Nucleus accumbens (tissue), 56 donors: ENCODE measurements at regions not wholly inside any gene's neighbourhood (a gene's known extent, or its start where the extent isn't known, plus 50 kb on each side); places are given as distances from the start of the nearest gene placed in this dataset.
A peak's percentile ranks its signal among the peaks of the same experiment; 100 is the strongest.

Source experiments
- DNase-seq, 56 donors: peaks; one replicate each; lab custom pipeline; 2025; lab: John Stamatoyannopoulos, UW

- DNase-seq, result peak in 5 of 56 donors; percentile 1 to 5 (median 1)
Measured at GRCh38 chr3:139870000-139870675, 64.8 kb upstream of the CLSTN2 start.

DNA sequence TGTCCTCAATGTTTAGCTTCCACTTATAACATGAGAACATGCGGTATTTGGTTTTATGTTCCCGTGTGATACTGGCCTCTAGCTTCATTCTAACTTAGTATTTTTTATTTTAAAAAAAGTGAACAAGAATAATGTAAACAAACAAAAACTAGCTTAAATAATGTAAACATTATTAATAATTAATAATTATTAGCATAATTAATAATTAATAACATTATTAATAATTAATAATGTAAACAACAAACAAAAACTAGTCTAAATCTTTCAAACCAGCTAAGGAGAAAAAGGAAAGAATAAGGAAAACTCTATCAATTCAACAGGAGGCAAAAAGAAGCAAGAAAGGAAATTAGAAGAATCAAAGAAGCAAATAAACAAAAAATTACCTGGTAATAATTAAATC, 66.2 kb upstream of the CLSTN2 start:
- DNase-seq, result no peak

GRCh38 chr3:139848660-139849059, 86.3 kb upstream of the CLSTN2 start:
- no peak for DNase-seq

- DNase-seq, result no peak
Measured at GRCh38 chr3:139846729-139847128, 88.3 kb upstream of the CLSTN2 start.

GRCh38 chr3:139839659-139840058, 95.3 kb upstream of the CLSTN2 start:
- DNase-seq, result no peak

- no peak for DNase-seq
Measured at GRCh38 chr3:139839014-139839413, 96.0 kb upstream of the CLSTN2 start.

DNA sequence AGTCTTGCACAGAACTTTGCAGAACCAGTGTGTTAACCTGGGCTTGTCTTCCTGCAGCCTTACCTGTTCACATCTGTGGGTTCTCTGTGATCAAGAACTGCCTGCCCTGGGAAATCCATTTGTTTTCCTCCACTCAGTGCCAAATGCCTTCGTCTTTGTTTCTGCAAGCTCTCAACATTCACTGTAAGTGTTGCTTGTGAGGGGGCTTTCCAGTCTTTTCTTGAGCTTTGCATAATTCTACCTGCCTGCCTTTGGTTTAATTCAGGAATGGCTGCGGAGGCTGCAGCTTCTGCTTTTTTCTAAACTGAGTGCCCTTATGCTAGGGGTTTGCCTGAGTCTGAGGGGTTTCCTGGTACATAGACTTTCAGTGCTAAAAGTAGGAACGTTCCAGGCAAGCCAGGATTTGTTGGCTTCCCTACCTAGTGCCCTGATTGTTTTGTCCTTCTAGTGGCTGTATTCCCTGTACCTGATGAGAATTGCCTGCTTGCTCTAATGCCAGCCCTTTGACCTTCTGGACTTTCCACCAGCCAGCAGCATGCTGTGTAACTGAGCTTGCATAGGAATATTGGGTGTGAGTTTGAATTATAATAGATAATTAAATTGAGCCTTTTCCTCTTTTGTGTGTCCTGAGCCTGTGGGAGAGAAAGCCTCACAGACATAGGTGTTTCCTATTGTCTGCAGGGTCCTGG, 96.6 kb upstream of the CLSTN2 start:
- no peak for DNase-seq

DNA sequence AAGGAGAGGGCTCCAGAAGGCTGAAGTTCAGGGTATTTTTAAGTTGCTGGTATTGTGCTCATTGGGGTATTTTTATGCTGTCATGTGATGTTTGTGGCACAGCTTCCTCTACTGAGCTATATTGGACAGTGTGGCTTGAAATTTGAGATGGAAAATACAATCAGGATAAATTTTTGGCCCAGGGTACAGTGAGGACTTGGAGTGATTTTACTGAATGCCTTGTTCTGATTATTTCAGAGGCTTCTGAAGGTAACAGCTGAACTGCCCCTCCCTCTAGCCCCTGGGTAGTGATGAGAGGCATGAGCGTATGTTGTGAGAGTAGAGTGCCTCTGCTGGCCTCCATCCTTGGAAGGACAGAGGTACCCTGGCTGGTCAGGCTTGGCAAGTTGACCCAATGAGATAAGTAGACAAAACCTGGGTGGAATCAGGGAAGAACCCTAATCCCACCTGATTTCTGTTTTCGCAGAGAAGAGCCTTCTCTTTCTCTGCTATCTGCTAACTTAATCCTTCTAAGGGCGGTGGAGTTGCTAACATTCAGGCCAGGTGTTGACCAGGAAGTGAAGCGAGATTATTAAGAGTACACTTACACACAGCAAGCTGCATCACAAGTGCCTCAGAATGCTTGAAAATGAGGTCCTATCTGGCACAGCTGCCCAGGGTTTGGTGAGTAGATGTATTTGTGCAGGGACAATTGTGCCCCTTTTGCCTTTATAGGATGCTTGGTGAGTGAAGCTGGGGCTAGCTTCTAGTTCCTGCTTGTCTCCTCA, 98.1 kb upstream of the CLSTN2 start:
- no peak for DNase-seq

GRCh38 chr3:139835830-139836683, 98.9 kb upstream of the CLSTN2 start:
- DNase-seq, result no peak

- no peak for DNase-seq
Measured at GRCh38 chr3:139832998-139833397, 102.0 kb upstream of the CLSTN2 start.

- DNase-seq, result no peak
Measured at GRCh38 chr3:139830817-139831216, 104.2 kb upstream of the CLSTN2 start.

- no peak for DNase-seq
Measured at GRCh38 chr3:139827833-139828232, 107.2 kb upstream of the CLSTN2 start.

- no peak for DNase-seq
Measured at GRCh38 chr3:139824864-139825263, 110.1 kb upstream of the CLSTN2 start.

DNA sequence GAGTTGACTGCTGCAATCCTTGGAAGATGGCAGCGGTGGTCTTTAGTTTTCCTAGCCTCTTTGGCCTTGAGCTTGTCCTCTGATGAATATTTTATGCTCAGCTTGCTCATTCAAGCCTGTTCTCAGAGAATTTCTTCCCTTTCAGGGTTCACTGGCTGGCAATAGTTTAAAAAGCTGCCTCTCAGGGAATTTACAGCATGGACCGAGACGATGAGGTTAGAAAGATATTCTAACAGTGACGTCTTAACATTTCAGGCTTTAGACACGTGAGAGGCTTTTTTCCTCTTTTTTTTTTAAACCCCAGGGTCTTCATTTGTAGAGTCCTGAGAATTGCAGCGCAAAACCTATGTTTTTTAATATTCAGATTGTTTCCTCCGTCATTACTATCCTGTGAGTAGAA, 120.3 kb upstream of the CLSTN2 start:
- DNase-seq, result no peak

GRCh38 chr3:139811331-139811730, 123.7 kb upstream of the CLSTN2 start:
- DNase-seq, result no peak

DNA sequence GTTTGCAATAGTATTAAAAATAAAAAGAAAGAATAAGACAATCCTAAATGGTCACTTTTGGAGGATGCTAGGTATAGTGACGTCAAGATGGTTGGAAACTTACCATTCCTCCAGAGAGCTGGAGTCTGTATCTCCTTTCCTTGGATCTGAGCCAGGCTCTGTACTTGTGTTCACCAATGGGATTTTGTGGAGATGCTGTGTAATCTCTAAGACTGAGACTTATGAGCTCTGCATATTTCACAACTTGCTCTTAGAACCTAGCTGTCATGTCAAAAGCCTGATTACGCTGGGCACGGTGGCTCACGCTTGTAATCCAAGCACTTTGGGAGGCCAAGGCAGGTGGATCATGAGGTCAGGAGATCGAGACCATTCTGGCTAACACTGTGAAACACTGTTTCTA, 126.8 kb upstream of the CLSTN2 start:
- no peak for DNase-seq

GRCh38 chr3:139803294-139803693, 125.5 kb upstream of the NMNAT3 start:
- no peak for DNase-seq

- DNase-seq, result peak in 1 of 56 donors; percentile 0
Measured at GRCh38 chr3:139797724-139798343, 120.1 kb upstream of the NMNAT3 start.

DNA sequence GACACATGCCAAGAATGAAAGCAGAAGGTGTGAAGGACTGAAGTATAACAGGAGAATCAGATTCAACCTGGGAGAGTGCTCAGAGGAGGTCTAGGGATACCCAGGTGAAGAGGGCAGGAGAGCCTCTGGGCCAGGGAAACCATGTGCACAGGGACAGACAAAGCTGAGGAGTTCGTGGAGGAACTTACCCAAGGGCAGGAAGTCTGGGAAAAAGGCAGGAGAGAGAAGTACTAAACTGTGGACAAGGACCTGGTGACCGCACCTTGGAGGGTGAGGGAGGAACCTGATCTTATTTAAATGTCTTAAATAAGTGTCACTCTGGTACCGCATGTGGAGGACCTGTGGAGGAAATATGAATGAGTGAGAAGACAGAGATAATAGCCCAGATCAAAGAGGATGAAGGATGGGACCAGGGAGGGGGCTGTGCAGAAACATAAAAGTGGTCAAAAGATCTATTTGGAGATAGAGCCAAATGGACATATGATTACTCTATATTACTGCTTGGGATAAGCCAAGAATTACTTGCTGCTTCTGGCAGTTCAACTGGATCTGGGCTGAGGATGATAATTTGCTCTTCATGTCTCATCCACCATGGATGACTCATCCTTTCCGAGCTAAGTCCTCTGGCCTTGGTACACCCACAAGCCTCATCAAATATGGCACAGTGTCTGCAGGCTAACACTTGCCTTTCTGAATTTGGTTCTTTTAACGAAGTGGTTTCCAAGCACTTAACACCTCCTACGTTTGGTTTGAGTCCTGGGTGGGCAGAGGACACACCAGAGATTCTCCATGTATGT, 116.9 kb upstream of the NMNAT3 start:
- no peak for DNase-seq
